Uterus (tissue), 2 donors: ENCODE measurements at regions not wholly inside any gene's neighbourhood (a gene's known extent, or its start where the extent isn't known, plus 50 kb on each side); places are given as distances from the start of the nearest gene placed in this dataset.

Experiments
- CTCF ChIP-seq, 4 experiments: fragments of 200-600 bp in 2 of 4; fragments of 450-650 bp in 2 of 4; sonication (generic) in 2 of 4; IDR thresholded peaks; one replicate each; pipeline ENCODE4 v1.5.1; 2016 to 2019; ENCODE audit warnings: antibody characterized with exemption in 4 of 4, mild to moderate bottlenecking in 2 of 4, moderate library complexity in 1 of 4
- POLR2A ChIP-seq, 2 donors: fragments of 450-650 bp; IDR thresholded peaks; one replicate each; pipeline ENCODE4 v1.6.1; 2016; ENCODE audit warnings: antibody characterized with exemption in 2 of 2, mild to moderate bottlenecking in 1 of 2, moderate library complexity in 1 of 2

- TF ChIP-seq CTCF (IDR thresholded peaks at IDR 0.05) (no peak), POLR2A (IDR thresholded peaks at IDR 0.05) (no peak)
Measured at GRCh38 chr14:95815226-95815690, 61.4 kb upstream of the TUNAR start.
